ENCODE measurements at regions not wholly inside any gene's neighbourhood (a gene's known extent, or its start where the extent isn't known, plus 50 kb on each side); places are given as distances from the start of the nearest gene placed in this dataset.

GRCh38 chr4:155071962-155072361 lies 136.5 kb upstream of the NPY2R start:
- intact Hi-C loops (cut with DNase I, micrococcal nuclease): no loop called here
- ATAC-seq (no peak), DNase-seq (no peak)

GRCh38 chr4:155072417-155072816 lies 136.0 kb upstream of the NPY2R start:
- DNase-seq: no peak
- no peak for ATAC-seq
- intact Hi-C loops (cut with DNase I, micrococcal nuclease): no loop called here

- no peak for DNase-seq
- intact Hi-C loops (cut with DNase I, micrococcal nuclease): no loop called here
- no peak for ATAC-seq
These were observed 134.6 kb upstream of the NPY2R start for GRCh38 chr4:155073852-155074251.

GRCh38 chr4:155076256-155076785 lies 132.1 kb upstream of the NPY2R start:
- intact Hi-C loops (cut with DNase I, micrococcal nuclease): no loop called here
- DNase-seq (no peak), ATAC-seq (no peak)

GRCh38 chr4:155077452-155078229 lies 130.8 kb upstream of the NPY2R start:
- intact Hi-C loops (cut with DNase I, micrococcal nuclease): no loop called here
- no peak for DNase-seq
- no peak for ATAC-seq

- intact Hi-C loops (cut with DNase I, micrococcal nuclease): no loop called here
- ATAC-seq: no peak
These were observed 128.6 kb upstream of the NPY2R start for GRCh38 chr4:155079871-155080270.

GRCh38 chr4:155081222-155081621 lies 127.2 kb upstream of the NPY2R start:
- intact Hi-C loops (cut with DNase I, micrococcal nuclease): no loop called here
- DNase-seq (no peak), ATAC-seq (no peak)

More at GRCh38 chr4:155079871-155080270, 128.6 kb upstream of the NPY2R start:
- no peak for DNase-seq

- no peak for ATAC-seq
- intact Hi-C loops (cut with DNase I, micrococcal nuclease): no loop called here
These were observed 122.4 kb upstream of the NPY2R start for GRCh38 chr4:155085843-155086530.

GRCh38 chr4:155094201-155094820 lies 114.1 kb upstream of the NPY2R start:
- DNase-seq: no peak
- intact Hi-C loops (cut with DNase I, micrococcal nuclease): no loop called here

More at GRCh38 chr4:155085843-155086530, 122.4 kb upstream of the NPY2R start:
- DNase-seq: no peak

GRCh38 chr4:155099231-155099630 lies 109.2 kb upstream of the NPY2R start:
- DNase-seq: no peak
- ATAC-seq: no peak
- intact Hi-C loops (cut with DNase I, micrococcal nuclease): no loop called here

More at GRCh38 chr4:155094201-155094820, 114.1 kb upstream of the NPY2R start:
- ATAC-seq: no peak

GRCh38 chr4:155106629-155107028 lies 101.8 kb upstream of the NPY2R start:
- intact Hi-C loops (cut with DNase I, micrococcal nuclease): no loop called here
- DNase-seq: no peak
- ATAC-seq: peak; percentile 75

- DNase-seq: no peak
- ATAC-seq: peak; percentile 90
- intact Hi-C loops (cut with DNase I, micrococcal nuclease): no loop called here
These were observed 101.4 kb upstream of the NPY2R start for GRCh38 chr4:155107059-155107458.

GRCh38 chr4:155114790-155115189 lies 93.6 kb upstream of the NPY2R start:
- intact Hi-C loops (cut with DNase I, micrococcal nuclease): no loop called here
- no peak for DNase-seq
- ATAC-seq: no peak

GRCh38 chr4:155119006-155119405 lies 89.4 kb upstream of the NPY2R start:
- ATAC-seq: no peak
- intact Hi-C loops (cut with DNase I, micrococcal nuclease): no loop called here
- no peak for DNase-seq

- intact Hi-C loops (cut with DNase I, micrococcal nuclease): no loop called here
- peak; percentile 75 for ATAC-seq
- no peak for DNase-seq
These were observed 87.9 kb upstream of the NPY2R start for GRCh38 chr4:155120536-155120935.

- intact Hi-C loops (cut with DNase I, micrococcal nuclease): no loop called here
- DNase-seq: no peak
- ATAC-seq: no peak
These were observed 86.1 kb upstream of the NPY2R start for GRCh38 chr4:155122382-155122781.

GRCh38 chr4:155134136-155134535 lies 74.3 kb upstream of the NPY2R start:
- intact Hi-C loops (cut with DNase I, micrococcal nuclease): no loop called here
- ATAC-seq: no peak
- DNase-seq: no peak

- DNase-seq (no peak), ATAC-seq (no peak)
- intact Hi-C loops (cut with DNase I, micrococcal nuclease): no loop called here
These were observed 67.5 kb upstream of the NPY2R start for GRCh38 chr4:155140889-155141288.

- DNase-seq: no peak
- intact Hi-C loops (cut with DNase I, micrococcal nuclease): no loop called here
These were observed 64.9 kb upstream of the NPY2R start for GRCh38 chr4:155143512-155143911.

More at GRCh38 chr4:155143512-155143911, 64.9 kb upstream of the NPY2R start:
- ATAC-seq: no peak
